ENCODE measurements at regions not wholly inside any gene's neighbourhood (a gene's known extent, or its start where the extent isn't known, plus 50 kb on each side); places are given as distances from the start of the nearest gene placed in this dataset.

DNA sequence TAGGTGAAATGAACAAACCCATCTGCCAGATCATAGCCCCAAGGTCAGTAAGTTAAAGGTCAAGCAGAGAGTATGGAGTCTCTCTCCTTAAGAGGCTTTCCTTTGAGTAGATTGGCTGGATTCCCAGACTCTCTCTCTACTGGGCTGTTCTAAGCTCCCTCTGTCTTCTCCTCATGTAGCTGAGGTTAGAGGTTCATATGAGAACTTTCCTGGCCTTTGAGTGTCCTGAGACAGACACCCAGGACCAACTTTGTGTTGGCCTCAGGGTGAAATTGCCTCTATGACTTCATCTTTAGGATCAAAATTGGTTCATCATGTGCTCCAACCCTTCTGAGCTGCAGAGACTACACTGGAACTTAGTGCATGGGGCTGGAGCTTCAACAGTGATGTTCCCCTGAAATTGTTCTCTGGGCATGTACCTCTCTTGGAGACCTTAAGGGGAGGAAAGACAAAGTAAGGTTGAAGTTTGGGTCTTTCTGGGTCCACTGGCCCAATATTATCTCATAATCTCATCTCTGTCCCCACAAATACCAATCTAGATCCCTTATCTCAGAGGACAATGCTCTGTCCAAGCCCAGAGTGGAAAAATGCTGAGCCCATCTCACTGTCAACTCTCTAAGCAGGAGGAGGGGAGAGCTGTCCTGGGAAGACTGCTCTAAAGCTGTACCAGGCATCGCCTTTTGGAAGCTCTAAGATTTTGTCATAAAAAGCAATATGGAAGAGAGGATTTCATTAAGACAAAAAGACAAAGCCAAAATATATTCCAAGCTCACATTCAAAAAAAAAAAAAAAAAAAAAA is 177.3 kb upstream of the ARL4C start:
- H3K27ac Mint-ChIP-seq (ENCODE audit: unreplicated experiment) = no peak overlapping the region
- H3K36me3 Mint-ChIP-seq (ENCODE audit: low read depth, unreplicated experiment) = no peaks in the 10 kb centered on the region
- H3K9me3 Mint-ChIP-seq (ENCODE audit: unreplicated experiment) = no peaks in the 10 kb centered on the region
- H3K4me3 Mint-ChIP-seq (ENCODE audit: unreplicated experiment) = no peak overlapping the region
- no peaks in the 10 kb centered on the region for H3K27me3 Mint-ChIP-seq (ENCODE audit: unreplicated experiment)
- TF ChIP-seq, protein P1, sequence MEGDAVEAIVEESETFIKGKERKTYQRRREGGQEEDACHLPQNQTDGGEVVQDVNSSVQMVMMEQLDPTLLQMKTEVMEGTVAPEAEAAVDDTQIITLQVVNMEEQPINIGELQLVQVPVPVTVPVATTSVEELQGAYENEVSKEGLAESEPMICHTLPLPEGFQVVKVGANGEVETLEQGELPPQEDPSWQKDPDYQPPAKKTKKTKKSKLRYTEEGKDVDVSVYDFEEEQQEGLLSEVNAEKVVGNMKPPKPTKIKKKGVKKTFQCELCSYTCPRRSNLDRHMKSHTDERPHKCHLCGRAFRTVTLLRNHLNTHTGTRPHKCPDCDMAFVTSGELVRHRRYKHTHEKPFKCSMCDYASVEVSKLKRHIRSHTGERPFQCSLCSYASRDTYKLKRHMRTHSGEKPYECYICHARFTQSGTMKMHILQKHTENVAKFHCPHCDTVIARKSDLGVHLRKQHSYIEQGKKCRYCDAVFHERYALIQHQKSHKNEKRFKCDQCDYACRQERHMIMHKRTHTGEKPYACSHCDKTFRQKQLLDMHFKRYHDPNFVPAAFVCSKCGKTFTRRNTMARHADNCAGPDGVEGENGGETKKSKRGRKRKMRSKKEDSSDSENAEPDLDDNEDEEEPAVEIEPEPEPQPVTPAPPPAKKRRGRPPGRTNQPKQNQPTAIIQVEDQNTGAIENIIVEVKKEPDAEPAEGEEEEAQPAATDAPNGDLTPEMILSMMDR (IDR thresholded peaks at IDR 0.05; ENCODE audit: unreplicated experiment) = no peak
- no peak for DNase-seq (ENCODE audit: low spot score)
- H3K4me1 Mint-ChIP-seq (ENCODE audit: unreplicated experiment) = peaks cover 14% of the 10 kb centered on the region

DNA sequence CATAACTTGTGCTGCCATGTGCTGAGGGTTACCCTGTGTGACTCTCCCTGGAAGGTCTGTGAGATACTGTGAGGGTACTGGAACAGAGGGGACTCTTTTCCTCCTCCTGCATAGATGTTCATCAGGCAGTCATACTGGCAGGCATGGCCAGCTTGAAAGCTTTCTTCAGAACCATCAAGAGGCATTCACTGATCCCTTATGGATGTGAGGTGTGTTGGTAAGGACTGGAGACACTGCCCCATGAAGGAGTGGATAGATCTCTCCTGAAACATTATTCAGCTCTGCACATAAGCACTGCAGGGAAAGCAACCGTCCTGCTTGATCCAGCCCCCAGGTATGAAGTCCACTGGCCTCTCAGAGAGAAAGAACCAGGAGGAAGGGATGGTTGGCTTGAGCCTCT is 176.6 kb upstream of the ARL4C start:
- H3K4me1 Mint-ChIP-seq (ENCODE audit: unreplicated experiment) = peaks cover 16% of the 10 kb centered on the region
- H3K27ac Mint-ChIP-seq (ENCODE audit: unreplicated experiment) = no peak overlapping the region
- H3K9me3 Mint-ChIP-seq (ENCODE audit: unreplicated experiment) = no peaks in the 10 kb centered on the region
- H3K27me3 Mint-ChIP-seq (ENCODE audit: unreplicated experiment) = no peaks in the 10 kb centered on the region
- TF ChIP-seq, protein P1 (IDR thresholded peaks at IDR 0.05; ENCODE audit: unreplicated experiment) = no peak
- DNase-seq (ENCODE audit: low spot score) = no peak
- no peak overlapping the region for H3K4me3 Mint-ChIP-seq (ENCODE audit: unreplicated experiment)
- H3K36me3 Mint-ChIP-seq (ENCODE audit: low read depth, unreplicated experiment) = no peaks in the 10 kb centered on the region

DNA sequence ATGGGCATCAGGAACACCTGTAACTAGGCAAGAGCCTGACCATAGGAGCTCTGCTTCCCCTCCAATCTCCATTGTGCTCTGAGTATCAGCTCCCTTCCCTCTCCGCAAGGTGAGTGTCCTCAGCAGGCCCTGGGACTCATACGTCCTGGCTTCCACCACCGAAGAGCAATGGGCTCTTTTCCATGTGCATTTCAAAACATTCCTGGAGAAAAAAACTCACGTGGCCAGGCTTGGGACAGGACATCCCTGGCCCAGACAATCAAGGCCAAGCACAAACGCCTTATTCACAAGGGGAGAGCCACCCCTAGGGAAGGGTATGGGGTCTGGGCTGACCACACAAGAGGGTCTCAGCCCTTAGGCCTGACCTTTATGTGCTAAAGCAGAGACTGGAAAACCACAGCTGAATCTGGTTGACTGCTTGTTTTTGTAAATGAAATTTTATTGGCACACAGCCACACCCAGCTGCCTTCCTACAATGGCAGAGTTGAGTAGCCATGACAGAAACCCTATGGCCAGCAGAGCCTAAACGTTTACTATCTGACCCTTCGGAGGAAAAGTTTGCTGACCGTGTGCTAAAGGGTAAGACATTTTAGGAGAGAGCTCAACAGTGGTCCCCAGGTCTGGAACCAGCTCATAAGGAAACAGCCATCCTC is 175.7 kb upstream of the ARL4C start:
- Mint-ChIP-seq H3K27me3 (ENCODE audit: unreplicated experiment) (no peaks in the 10 kb centered on the region), H3K36me3 (ENCODE audit: low read depth, unreplicated experiment) (no peaks in the 10 kb centered on the region), H3K9me3 (ENCODE audit: unreplicated experiment) (no peaks in the 10 kb centered on the region), H3K27ac (ENCODE audit: unreplicated experiment) (no peak overlapping the region), H3K4me3 (ENCODE audit: unreplicated experiment) (no peak overlapping the region), H3K4me1 (ENCODE audit: unreplicated experiment) (peaks cover 16% of the 10 kb centered on the region)
- TF ChIP-seq, protein P1 (IDR thresholded peaks at IDR 0.05; ENCODE audit: unreplicated experiment) = no peak
- no peak for DNase-seq (ENCODE audit: low spot score)

DNA sequence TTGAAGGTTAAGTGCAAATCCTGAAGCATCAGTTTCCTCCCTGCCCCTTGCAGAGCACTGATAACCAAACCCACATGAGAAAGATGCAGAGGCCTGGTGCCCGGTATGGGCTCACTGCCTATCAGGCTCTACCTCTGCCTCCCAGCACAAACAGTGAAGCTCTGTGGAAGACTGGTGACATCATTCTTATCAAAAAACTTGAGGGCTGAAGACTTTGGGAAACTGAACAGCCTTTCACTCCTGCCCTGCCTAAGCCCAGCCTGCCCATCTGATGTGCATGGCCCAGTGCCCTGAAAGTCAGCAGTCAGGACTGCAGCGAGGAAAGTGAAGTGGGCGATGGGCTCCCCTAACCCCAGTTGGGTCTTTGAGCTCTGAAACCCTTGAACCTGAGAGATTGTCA is 174.8 kb upstream of the ARL4C start:
- no peak overlapping the region for H3K4me3 Mint-ChIP-seq (ENCODE audit: unreplicated experiment)
- TF ChIP-seq, protein P1 (IDR thresholded peaks at IDR 0.05; ENCODE audit: unreplicated experiment) = no peak
- H3K9me3 Mint-ChIP-seq (ENCODE audit: unreplicated experiment) = no peaks in the 10 kb centered on the region
- H3K4me1 Mint-ChIP-seq (ENCODE audit: unreplicated experiment) = peaks cover 12% of the 10 kb centered on the region
- H3K36me3 Mint-ChIP-seq (ENCODE audit: low read depth, unreplicated experiment) = no peaks in the 10 kb centered on the region
- no peaks in the 10 kb centered on the region for H3K27me3 Mint-ChIP-seq (ENCODE audit: unreplicated experiment)
- no peak overlapping the region for H3K27ac Mint-ChIP-seq (ENCODE audit: unreplicated experiment)
- DNase-seq (ENCODE audit: low spot score) = no peak

DNA sequence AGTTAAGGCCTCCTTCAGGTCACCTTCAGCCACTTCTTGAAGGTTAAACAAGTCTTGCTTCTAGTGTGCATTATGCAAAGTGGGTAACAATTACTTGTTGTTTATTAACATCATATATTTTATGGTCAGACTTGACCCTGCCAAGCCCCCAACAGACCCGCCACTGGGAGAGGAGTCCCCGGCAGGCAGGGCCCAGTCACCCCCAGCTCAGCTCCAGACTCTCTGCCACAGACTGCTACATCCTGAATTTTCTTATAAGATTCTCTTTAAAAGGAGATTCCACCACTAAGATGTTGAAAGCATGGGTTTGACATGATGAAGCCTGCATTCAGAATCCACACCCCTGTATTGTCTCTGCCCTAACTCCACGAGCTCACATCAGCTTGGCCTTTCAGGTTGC is 174.3 kb upstream of the ARL4C start:
- H3K27ac Mint-ChIP-seq (ENCODE audit: unreplicated experiment) = no peak overlapping the region
- peaks cover 2% of the 10 kb centered on the region for H3K27me3 Mint-ChIP-seq (ENCODE audit: unreplicated experiment)
- no peaks in the 10 kb centered on the region for H3K9me3 Mint-ChIP-seq (ENCODE audit: unreplicated experiment)
- DNase-seq (ENCODE audit: low spot score) = no peak
- H3K4me3 Mint-ChIP-seq (ENCODE audit: unreplicated experiment) = no peak overlapping the region
- TF ChIP-seq, protein P1 (IDR thresholded peaks at IDR 0.05; ENCODE audit: unreplicated experiment) = no peak
- H3K36me3 Mint-ChIP-seq (ENCODE audit: low read depth, unreplicated experiment) = no peaks in the 10 kb centered on the region
- H3K4me1 Mint-ChIP-seq (ENCODE audit: unreplicated experiment) = peaks cover 7% of the 10 kb centered on the region
